Stimulated activated CD8-positive, alpha-beta memory T cell treated with anti-CD3 and anti-CD28 coated beads, Interleukin-2, amount 100 ng/mL, for 1 hour (primary cell): ENCODE measurements at regions not wholly inside any gene's neighbourhood (a gene's known extent, or its start where the extent isn't known, plus 50 kb on each side); places are given as distances from the start of the nearest gene placed in this dataset.

ENCODE experiments used
- DNase-seq, 2 donors: peaks; one replicate each; pipeline ENCODE4 v3.0.0-alpha.2; 2020; ENCODE audit warnings: low read depth in 2 of 2

DNA sequence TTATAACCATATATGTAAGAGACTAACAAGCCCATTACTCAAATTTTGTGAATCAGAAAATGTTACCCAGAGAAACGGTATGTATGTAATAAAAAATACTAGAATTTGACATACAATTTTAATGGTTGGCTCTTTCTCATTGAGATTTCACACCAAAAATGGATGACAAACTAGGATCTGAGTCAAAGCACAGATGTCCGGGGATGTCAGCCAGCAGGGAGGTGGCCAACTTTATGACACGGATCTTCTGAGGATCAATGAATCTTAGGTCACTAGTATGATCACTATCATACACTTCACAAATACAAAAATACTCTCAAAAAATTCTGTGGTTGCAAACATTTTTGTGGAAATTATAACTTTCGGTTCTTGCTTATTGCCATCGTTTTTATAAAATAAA lies 173.5 kb upstream of the NFE2L3 start:
- DNase-seq, result no peak

- no peak for DNase-seq
These were observed 172.4 kb upstream of the NFE2L3 start for GRCh38 chr7:25979605-25980004.

GRCh38 chr7:25982684-25983083 lies 169.3 kb upstream of the NFE2L3 start:
- no peak for DNase-seq

DNA sequence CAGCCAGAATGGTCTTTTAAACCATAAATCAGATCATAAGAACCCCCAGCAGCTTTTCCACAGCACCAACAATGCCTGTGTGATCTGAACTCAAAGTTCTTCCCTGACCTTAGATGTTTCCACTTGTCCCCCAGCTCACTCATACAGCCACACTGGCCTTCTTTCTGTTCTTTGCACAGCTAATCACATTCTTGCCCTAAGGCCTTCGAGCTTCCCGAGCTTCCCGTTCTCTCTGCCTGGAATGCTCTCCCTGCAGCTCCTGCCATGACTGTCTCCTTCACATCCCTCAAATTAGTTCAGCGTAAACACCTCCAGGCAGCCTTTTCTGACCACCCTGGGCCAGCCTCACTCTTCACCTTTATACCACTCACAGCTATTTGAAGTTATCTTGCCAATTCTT lies 166.8 kb upstream of the NFE2L3 start:
- DNase-seq, result no peak

DNA sequence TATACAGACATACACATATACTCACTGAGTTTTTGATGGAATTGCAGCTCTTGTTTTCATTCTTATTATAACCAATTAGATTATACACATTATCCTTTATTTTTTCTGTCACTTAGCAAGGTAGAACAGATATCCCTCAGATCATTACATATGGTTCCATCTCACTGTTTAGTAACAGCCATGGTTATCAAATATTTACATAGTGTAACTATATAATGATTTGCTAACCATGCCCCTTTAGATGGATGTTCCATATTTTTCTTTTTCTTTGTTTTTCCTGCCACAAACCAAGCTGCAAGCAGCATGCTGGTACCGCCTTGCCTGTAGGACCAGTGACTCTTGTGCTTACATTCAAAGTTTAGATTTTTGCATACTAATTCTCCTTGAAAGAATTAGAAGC lies 163.4 kb upstream of the NFE2L3 start:
- no peak for DNase-seq

DNA sequence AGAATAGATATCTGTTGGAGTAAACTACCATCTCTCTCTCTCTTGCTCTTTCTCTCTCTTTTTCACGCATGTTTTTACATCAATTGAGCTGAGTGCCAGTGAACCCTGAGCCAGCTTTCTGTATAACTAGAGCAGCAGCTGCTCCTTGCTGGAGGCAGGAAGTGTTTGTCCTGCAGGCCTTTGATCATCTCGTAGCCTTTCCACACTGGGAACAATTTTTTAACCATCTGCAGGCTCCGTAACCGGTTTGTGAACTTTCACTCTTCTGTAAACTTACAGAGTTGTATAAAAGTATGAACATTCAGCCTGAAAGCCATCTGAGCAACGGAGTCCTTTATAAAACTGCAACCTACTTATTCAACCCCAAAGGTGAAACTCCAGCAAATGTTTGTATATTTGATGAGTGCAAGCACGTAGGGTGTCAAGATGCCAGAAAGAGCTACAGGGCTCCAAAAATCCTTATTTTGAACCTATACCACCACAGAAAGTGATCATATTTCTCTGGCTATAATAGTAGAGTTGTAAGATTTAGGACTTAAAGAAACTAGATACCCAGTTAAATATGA lies 162.8 kb upstream of the NFE2L3 start:
- no peak for DNase-seq

- no peak for DNase-seq
These were observed 157.5 kb upstream of the NFE2L3 start for GRCh38 chr7:25994433-25994994.

GRCh38 chr7:25995216-25995615 lies 156.8 kb upstream of the NFE2L3 start:
- DNase-seq, result no peak

DNA sequence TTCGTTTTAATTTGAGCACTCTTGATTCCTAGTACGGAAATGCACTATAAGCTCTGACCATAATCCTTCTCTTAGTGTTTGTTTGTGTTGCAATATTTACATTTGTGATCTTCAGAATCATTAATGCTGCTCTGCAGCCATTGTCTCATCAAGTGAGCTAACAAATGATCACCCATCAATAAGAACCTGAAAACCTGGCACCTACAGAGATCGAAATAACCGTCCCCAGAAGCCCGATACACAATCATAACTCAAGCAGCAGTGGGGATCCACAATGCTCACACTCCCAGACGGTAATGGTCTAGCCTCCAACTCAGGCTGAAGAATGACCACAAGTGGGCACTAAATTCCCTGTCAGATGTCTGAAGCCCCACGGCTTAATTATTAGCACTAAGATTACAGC lies 156.0 kb upstream of the NFE2L3 start:
- no peak for DNase-seq

DNA sequence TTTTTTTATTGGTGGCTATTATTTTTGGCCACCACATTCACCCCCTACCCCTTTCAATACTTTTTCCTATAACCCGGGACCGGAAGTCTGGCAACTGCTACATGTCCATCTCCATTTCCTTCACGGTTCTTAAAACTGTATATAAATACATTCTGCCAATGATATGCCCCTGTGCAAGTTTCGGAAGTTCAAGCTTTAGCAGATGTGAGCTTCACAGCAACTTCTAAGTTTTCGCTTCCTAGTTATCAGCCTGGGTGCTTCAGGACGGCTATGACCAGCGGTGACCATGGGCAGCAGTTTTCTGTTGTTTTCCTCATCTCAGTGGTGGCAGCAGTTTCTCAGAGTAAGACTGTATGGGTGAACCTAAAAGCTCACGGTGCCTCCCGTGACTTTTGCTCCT lies 153.5 kb upstream of the NFE2L3 start:
- no peak for DNase-seq

DNA sequence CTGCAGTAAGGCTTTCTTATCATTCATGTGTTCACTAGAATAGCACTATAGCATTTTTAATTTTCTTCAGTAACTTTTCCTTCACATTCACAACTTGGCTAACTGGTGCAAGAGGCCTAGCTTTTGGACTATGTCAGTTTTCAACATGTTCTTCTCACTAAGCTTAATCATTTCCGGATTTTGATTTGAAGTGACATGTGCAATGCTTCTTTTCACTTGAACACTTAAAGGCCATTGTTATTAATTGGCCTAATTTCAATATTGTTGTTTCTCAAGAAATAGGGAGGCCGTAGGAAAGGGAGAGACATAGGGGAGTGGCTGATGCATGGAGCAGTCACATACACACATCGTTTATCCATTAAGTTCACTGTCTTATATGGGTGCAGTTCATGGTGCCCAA lies 151.2 kb upstream of the NFE2L3 start:
- no peak for DNase-seq

GRCh38 chr7:26001662-26002244 lies 150.2 kb upstream of the NFE2L3 start:
- no peak for DNase-seq

DNA sequence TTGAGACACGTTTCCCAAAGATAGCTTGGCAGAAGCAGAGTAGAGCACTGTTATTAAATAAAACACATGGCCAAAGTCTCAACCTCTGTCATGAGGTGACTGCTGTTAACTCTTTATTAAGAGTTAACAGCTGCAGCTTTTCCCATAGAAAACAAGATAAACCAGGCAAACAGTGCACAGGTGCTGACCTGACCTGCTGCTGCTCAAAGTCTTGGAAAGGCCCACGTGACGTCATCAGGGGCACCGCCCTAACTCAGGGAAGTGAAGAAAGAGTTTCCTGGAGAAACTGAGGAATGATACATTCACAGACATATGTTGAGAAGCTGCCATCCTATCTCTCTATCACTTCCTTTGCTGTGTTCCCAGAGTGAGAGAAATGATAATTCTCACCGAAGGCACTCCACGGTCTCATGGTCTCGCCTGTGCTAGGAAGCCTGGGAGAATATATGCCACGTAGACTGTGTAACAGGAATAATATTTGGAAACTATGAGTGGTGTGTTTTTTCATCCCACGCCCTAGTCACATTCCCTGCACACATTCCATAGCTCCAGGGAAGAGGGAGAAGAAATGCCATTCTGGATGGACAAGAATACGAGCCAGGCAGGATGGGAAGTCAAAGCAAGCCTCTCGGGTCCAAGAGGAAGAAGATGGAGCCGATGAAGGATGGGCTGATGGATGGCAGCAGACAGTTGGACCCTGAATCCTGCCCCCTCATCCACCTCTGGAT lies 146.2 kb upstream of the NFE2L3 start:
- DNase-seq, result no peak

GRCh38 chr7:26006426-26006825 lies 145.6 kb upstream of the NFE2L3 start:
- DNase-seq, result no peak

- DNase-seq, result no peak
These were observed 144.5 kb upstream of the NFE2L3 start for GRCh38 chr7:26007510-26007909.

- DNase-seq, result no peak
These were observed 143.6 kb upstream of the NFE2L3 start for GRCh38 chr7:26008428-26008827.

GRCh38 chr7:26011039-26011696 lies 140.8 kb upstream of the NFE2L3 start:
- no peak for DNase-seq

DNA sequence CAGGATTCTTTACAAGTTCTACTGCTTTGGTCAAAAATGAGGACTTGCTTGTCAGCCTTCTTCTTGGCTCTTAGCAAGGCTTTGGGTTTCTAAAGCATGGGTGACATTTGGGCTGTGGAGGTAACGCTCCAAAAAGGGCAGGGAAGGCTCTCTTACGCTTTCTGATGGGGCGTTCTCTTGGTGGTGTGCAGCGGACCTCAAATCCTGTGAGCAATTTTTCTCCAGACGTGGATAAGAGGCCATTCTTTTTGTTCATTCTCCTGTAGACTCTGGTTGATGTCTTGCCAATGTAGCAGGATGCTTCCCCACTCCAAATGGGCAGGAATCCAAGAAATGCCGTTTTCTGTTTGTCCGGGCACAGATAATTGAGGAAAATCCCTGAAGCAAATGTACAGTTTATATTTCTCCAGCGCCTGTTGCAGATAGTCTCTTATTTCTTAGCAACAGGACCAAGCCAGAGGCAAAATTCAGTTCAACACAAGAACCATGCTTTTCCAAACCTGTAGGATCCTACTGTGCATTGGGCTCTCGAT lies 138.4 kb upstream of the NFE2L3 start:
- DNase-seq, result no peak

DNA sequence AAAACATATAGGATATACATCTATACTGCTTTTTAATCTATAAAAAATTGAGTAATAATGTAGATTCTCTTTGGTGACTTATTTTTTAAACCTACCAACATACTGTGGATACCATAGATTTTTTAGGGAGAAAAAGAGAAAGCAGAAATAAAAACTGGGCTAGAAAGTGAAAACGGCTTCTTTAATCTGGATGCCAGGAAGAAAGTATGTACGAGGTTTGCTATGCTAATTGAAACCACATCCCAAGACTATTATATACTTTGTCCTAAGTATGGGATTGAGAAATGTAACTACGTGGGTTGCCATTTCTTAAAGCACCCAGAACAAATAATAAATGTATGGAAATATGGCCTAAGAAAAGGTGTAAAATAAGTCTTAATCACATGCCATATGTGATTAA lies 129.0 kb upstream of the NFE2L3 start:
- no peak for DNase-seq

DNA sequence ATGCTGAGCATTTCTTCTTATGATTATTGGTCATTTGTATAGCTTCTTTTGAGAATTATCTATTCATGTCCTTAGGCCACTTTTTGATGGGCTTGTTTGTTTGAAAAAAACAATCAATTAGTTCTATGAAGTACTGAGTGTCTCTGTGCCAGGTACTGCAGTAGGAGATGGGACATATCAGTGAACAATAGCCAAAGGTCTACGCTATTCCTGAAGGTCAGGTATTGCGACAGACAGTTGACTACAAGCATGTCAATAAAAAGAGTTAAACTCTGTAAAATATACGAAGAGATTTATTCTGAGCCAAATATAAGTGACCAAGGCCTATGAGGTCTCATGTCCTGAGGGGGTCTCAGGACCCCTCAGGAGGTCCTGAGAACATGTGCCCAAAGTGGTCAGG lies 122.1 kb upstream of the NFE2L3 start:
- no peak for DNase-seq

- no peak for DNase-seq
These were observed 117.6 kb upstream of the NFE2L3 start for GRCh38 chr7:26034391-26034790.

DNA sequence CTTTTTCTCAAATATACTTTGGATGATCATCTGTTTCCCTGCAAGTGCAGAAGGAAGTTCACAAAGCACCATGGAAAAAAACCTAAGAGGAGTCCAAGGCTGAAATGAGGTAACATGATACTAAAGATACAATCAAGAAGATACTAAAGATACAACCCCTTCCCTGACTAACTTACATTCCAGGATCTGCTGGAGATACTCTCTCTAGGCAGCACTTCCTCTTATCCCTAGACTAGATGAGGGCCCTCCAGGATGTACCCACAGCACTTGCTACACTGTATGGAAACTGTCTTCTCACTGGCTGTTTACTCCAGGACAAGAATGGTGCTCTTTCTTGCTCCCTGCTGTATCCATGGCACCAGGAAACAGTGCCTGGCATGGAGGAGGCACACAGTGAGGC lies 116.4 kb upstream of the NFE2L3 start:
- DNase-seq, result no peak
